GM12878 (cell line): ENCODE measurements at regions not wholly inside any gene's neighbourhood (a gene's known extent, or its start where the extent isn't known, plus 50 kb on each side); places are given as distances from the start of the nearest gene placed in this dataset.

Experiments
- ATAC-seq: fragments of 200-7000 bp; cut with Tn5 transposase; 3 replicates; pipeline ENCODE4 v1.9.1; 2020; ENCODE audit warnings: mild to moderate bottlenecking, moderate library complexity
- BruUV-seq: library from RNA; stranded (reverse); fragments of 400-500 nt; replicated peaks from 2 replicates; lab custom pipeline; 2021; lab: Mats Ljungman, UMichigan
- CTCF ChIA-PET: fragments of 300-600 bp; sonication (Branson Sonifier 250); formaldehyde crosslinking; extraction: SDS; loops from one replicate; lab custom pipeline; 2021; ENCODE audit warnings: inconsistent platforms; lab: Yijun Ruan, JAX
- POLR2A ChIA-PET: fragments of 350-600 bp; formaldehyde crosslinking; extraction: SDS; loops from one replicate; lab custom pipeline; 2021; ENCODE audit warnings: inconsistent platforms; lab: Charles Lee
- RAD21 ChIA-PET: fragments of 300-600 bp; sonication (Branson Sonifier 250); formaldehyde crosslinking; loops from one replicate; lab custom pipeline; 2023; ENCODE audit warnings: antibody characterized with exemption; ENCODE audit not compliant: unreplicated experiment; lab: Charles Lee
- SMC1A ChIA-PET: fragments of 300-600 bp; sonication (Branson Sonifier 250); formaldehyde crosslinking; loops from one replicate; lab custom pipeline; 2023; ENCODE audit not compliant: unreplicated experiment, uncharacterized antibody; lab: Charles Lee
- DNase-seq: peaks from one replicate; pipeline ENCODE4 v3.0.0-alpha.2; 2011; ENCODE audit warnings: low read depth, low spot score
- FAIRE-seq: peaks from 3 replicates; lab custom pipeline; 2011; peaks lifted over from hg19 to GRCh38; lab: Jason Lieb, UNC
- H2AFZ ChIP-seq: 2 replicates; pipeline ENCODE4 v1.6.0; 2011; ENCODE audit warnings: low read depth, low read length, control low read depth; ENCODE audit not compliant: control insufficient read depth
- H3K27ac ChIP-seq: 2 replicates; pipeline ENCODE4 v1.5.1; 2011; ENCODE audit warnings: control low read depth; ENCODE audit not compliant: control insufficient read depth, insufficient read depth
- H3K27me3 ChIP-seq, 2 experiments: replicated peaks in 1 of 2; 2 replicates each; pipeline versions ENCODE4 v1.6.0 to v1.6.1; 2011; ENCODE audit warnings: low read length in 1 of 2; ENCODE audit not compliant: control insufficient read depth in 2 of 2, insufficient read depth in 2 of 2
- H3K36me3 ChIP-seq, 2 experiments: 2 replicates each; pipeline ENCODE4 v1.5.1; 2011; ENCODE audit warnings: low read length in 1 of 2; ENCODE audit not compliant: control insufficient read depth in 2 of 2, insufficient read depth in 2 of 2
- H3K4me1 ChIP-seq: 2 replicates; pipeline ENCODE4 v1.6.1; 2011; ENCODE audit warnings: mild to moderate bottlenecking, low read length, moderate library complexity, mixed read lengths; ENCODE audit not compliant: control insufficient read depth, insufficient read depth
- H3K4me2 ChIP-seq: 2 replicates; pipeline ENCODE4 v1.6.0; 2011; ENCODE audit warnings: control low read depth; ENCODE audit not compliant: control insufficient read depth, insufficient read depth
- H3K4me3 ChIP-seq: fragments of 200-600 bp; sonication (generic); 2 replicates; pipeline ENCODE4 v1.5.1; 2016
- H3K79me2 ChIP-seq: 2 replicates; pipeline ENCODE4 v1.6.0; 2011; ENCODE audit warnings: low read length; ENCODE audit not compliant: control insufficient read depth, insufficient read depth
- H3K9ac ChIP-seq: 2 replicates; pipeline ENCODE4 v1.8.0; 2011; ENCODE audit warnings: low read length, control low read depth, mixed read lengths; ENCODE audit not compliant: control insufficient read depth, insufficient read depth
- H3K9me3 ChIP-seq: replicated peaks from 3 replicates; pipeline ENCODE4 v1.5.1; 2011; ENCODE audit warnings: mild to moderate bottlenecking, low read length; ENCODE audit not compliant: control insufficient read depth, insufficient read depth
- H4K20me1 ChIP-seq: 2 replicates; pipeline ENCODE4 v1.6.0; 2011; ENCODE audit not compliant: control insufficient read depth, insufficient read depth
- BMI1 ChIP-seq: fragments of 450-650 bp; IDR thresholded peaks from 2 replicates; pipeline ENCODE4 v1.6.1; 2016; ENCODE audit warnings: mild to moderate bottlenecking, moderate library complexity, borderline replicate concordance
- CBX5 ChIP-seq: sonication (generic); IDR thresholded peaks from 2 replicates; pipeline ENCODE4 v1.6.1; 2016; ENCODE audit warnings: low read depth, moderate library complexity, mild to moderate bottlenecking, inconsistent platforms
- E4F1 ChIP-seq: fragments of 450-650 bp; IDR thresholded peaks from 2 replicates; pipeline ENCODE4 v1.6.1; 2018; ENCODE audit warnings: borderline replicate concordance, mild to moderate bottlenecking; ENCODE audit not compliant: partially characterized antibody
- EGR1 ChIP-seq, 2 experiments: IDR thresholded peaks; 1 replicate in 1 of 2; 2 replicates in 1 of 2; pipeline ENCODE4 v1.6.1; 2011 to 2012; ENCODE audit warnings: low read depth in 2 of 2, low read length in 2 of 2, borderline replicate concordance in 1 of 2, mild to moderate bottlenecking in 1 of 2, moderate library complexity in 1 of 2
- HDGF ChIP-seq: fragments of 450-650 bp; IDR thresholded peaks from 2 replicates; pipeline ENCODE4 v1.6.1; 2016; ENCODE audit warnings: antibody characterized with exemption
- IKZF1 ChIP-seq: fragments of 450-650 bp; conservative IDR thresholded peaks from 2 replicates; pipeline ENCODE4 v1.6.1; 2017; ENCODE audit warnings: antibody characterized with exemption, mild to moderate bottlenecking
- MAX ChIP-seq: IDR thresholded peaks from 2 replicates; pipeline ENCODE4 v1.6.1; 2012; ENCODE audit warnings: low read depth, low read length, improper control_type of control experiment
- MYC ChIP-seq: IDR thresholded peaks from 2 replicates; pipeline ENCODE4 v1.6.1; 2011; ENCODE audit warnings: mild to moderate bottlenecking, low read length, moderate library complexity, inconsistent platforms; ENCODE audit not compliant: insufficient read depth, insufficient replicate concordance, insufficient read length, severe bottlenecking
- NBN ChIP-seq: fragments of 450-650 bp; IDR thresholded peaks from 2 replicates; pipeline ENCODE4 v1.6.1; 2016
- NFYB ChIP-seq: IDR thresholded peaks from 2 replicates; pipeline ENCODE4 v1.6.1; 2011; ENCODE audit warnings: low read depth, mild to moderate bottlenecking, low read length, improper control_type of control experiment, moderate library complexity; ENCODE audit not compliant: insufficient read depth
- NR2F1 ChIP-seq: fragments of 450-650 bp; conservative IDR thresholded peaks from 2 replicates; pipeline ENCODE4 v1.6.1; 2017; ENCODE audit warnings: mild to moderate bottlenecking
- POLR2AphosphoS2 ChIP-seq: IDR thresholded peaks from 2 replicates; pipeline ENCODE4 v1.6.1; 2011; ENCODE audit warnings: low read depth, mild to moderate bottlenecking, low read length, improper control_type of control experiment, moderate library complexity
- POU2F2 ChIP-seq: IDR thresholded peaks from 3 replicates; pipeline ENCODE4 v1.6.1; 2011; ENCODE audit warnings: low read depth, mild to moderate bottlenecking, low read length, borderline replicate concordance
- RAD51 ChIP-seq: fragments of 450-650 bp; IDR thresholded peaks from 2 replicates; pipeline ENCODE4 v1.6.1; 2016; ENCODE audit warnings: moderate library complexity, mild to moderate bottlenecking, inconsistent platforms
- SP1 ChIP-seq: IDR thresholded peaks from one replicate; pipeline ENCODE4 v1.6.1; 2011; ENCODE audit warnings: low read depth, low read length
- SRF ChIP-seq, 2 experiments: IDR thresholded peaks; 2 replicates each; pipeline ENCODE4 v1.6.1; 2011; ENCODE audit warnings: low read depth in 2 of 2, low read length in 2 of 2, mild to moderate bottlenecking in 1 of 2, moderate library complexity in 1 of 2
- TBL1XR1 ChIP-seq: IDR thresholded peaks from 2 replicates; pipeline ENCODE4 v1.6.1; 2012; ENCODE audit warnings: low read depth, low read length, improper control_type of control experiment
- ZNF217 ChIP-seq: fragments of 450-650 bp; IDR thresholded peaks from 2 replicates; pipeline ENCODE4 v1.6.1; 2017; ENCODE audit warnings: antibody characterized with exemption, mild to moderate bottlenecking
- ZNF384 ChIP-seq: IDR thresholded peaks from 2 replicates; pipeline ENCODE4 v1.6.1; 2012; ENCODE audit warnings: low read depth, mild to moderate bottlenecking, low read length, improper control_type of control experiment, borderline replicate concordance
- WGBS: methylation state at CpG from one replicate; pipeline ENCODE4 v1.1.6; 2016; ENCODE audit warnings: low lambda C conversion rate; ENCODE audit not compliant: insufficient replicate concordance, insufficient coverage; ENCODE audit errors: missing lambda C conversion rate; 5-methylcytosine and 5-hydroxymethylcytosine counted together
- in situ Hi-C: fragments of 300-500 bp; cut with MboI; formaldehyde crosslinking; loops from 9 replicates; pipeline ENCODE4 v1.14.3; 2018; ENCODE audit warnings: mixed read lengths
- intact Hi-C: fragments of 100-400 bp; cut with micrococcal nuclease; formaldehyde crosslinking; loops from one replicate; pipeline ENCODE4 v1.14.2; 2022; ENCODE audit not compliant: unreplicated experiment
- TF ChIP-seq, protein P1 (sequence below): fragments of 450-650 bp; conservative IDR thresholded peaks from 2 replicates; pipeline ENCODE4 v1.6.1; 2017; ENCODE audit warnings: mild to moderate bottlenecking, moderate library complexity

- CTCF ChIA-PET, result no interaction called here
- intact Hi-C loops, result no loop called here
- no peaks in the 10 kb centered on the region for H4K20me1 ChIP-seq
- DNase-seq, result no peak
- TF ChIP-seq SP1 (no peak), ZNF217 (no peak), CBX5 (no peak), MAX (no peak), NFYB (no peak), POU2F2 (no peak), MYC (no peak), IKZF1 (no peak), RAD51 (no peak), SRF (IDR thresholded peaks at IDR 0.05; ENCODE audit: low read depth in 2 of 2, low read length in 2 of 2) (no peak), BMI1 (no peak), HDGF (no peak), NR2F1 (no peak), TBL1XR1 (no peak), ZNF384 (no peak), E4F1 (no peak), NBN (no peak), POLR2AphosphoS2 (no peak), EGR1 (IDR thresholded peaks at IDR 0.05; ENCODE audit: borderline replicate concordance in 1 of 2, low read depth in 2 of 2, low read length in 2 of 2) (no peak)
- TF ChIP-seq, protein P1, sequence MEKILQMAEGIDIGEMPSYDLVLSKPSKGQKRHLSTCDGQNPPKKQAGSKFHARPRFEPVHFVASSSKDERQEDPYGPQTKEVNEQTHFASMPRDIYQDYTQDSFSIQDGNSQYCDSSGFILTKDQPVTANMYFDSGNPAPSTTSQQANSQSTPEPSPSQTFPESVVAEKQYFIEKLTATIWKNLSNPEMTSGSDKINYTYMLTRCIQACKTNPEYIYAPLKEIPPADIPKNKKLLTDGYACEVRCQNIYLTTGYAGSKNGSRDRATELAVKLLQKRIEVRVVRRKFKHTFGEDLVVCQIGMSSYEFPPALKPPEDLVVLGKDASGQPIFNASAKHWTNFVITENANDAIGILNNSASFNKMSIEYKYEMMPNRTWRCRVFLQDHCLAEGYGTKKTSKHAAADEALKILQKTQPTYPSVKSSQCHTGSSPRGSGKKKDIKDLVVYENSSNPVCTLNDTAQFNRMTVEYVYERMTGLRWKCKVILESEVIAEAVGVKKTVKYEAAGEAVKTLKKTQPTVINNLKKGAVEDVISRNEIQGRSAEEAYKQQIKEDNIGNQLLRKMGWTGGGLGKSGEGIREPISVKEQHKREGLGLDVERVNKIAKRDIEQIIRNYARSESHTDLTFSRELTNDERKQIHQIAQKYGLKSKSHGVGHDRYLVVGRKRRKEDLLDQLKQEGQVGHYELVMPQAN, result no peak
- TF ChIP-seq, all 136 proteins: peak for 0
- FAIRE-seq (no peak), ATAC-seq (no peak)
- WGBS, result 100% methylated on average over 1 of the region's 1 CpG
- Histone ChIP-seq H2AFZ (no peak overlapping the region), H3K4me2 (no peak overlapping the region), H3K4me3 (no peak overlapping the region), H3K4me1 (no peaks in the 10 kb centered on the region), H3K9ac (no peak overlapping the region), H3K9me3 (no peaks in the 10 kb centered on the region), H3K27ac (no peak overlapping the region), H3K36me3 (no peaks in the 10 kb centered on the region), H3K79me2 (no peaks in the 10 kb centered on the region), H3K27me3 (no peaks in the 10 kb centered on the region)
- ChIA-PET POLR2A (no interaction called here), SMC1A (no interaction called here), RAD21 (no interaction called here)
- BruUV-seq, result no TSS peak
- in situ Hi-C loops, result no loop called here
Observed at GRCh38 chr13:23060959-23061358, 119.8 kb upstream of the SGCG start.
